ENCODE measurements at regions not wholly inside any gene's neighbourhood (a gene's known extent, or its start where the extent isn't known, plus 50 kb on each side); places are given as distances from the start of the nearest gene placed in this dataset.
"Not testable (repeated sequence)": the region's sequence is repeated elsewhere in the genome, so short reads cannot be mapped to it uniquely, and the experiment has no call there.

GRCh38 chr10:21449288-21449966, 76.1 kb downstream of the SKIDA1 start:
- Histone ChIP-seq H2BK5ac (ENCODE audit: low read length) (no peak overlapping the region), H4K91ac (ENCODE audit: low read depth, low read length, poor library complexity) (no peak overlapping the region), H3K9me3 (replicated peaks in 1 of 2; ENCODE audit: control insufficient read depth in 2 of 2, insufficient read depth in 1 of 2, low read depth in 1 of 2, low read length in 2 of 2) (no peaks in the 10 kb centered on the region), H3K36me3 (replicated peaks in 1 of 2; ENCODE audit: control insufficient read depth in 2 of 2, insufficient read depth in 2 of 2, low read length in 2 of 2) (no peaks in the 10 kb centered on the region), H3K18ac (ENCODE audit: low read length) (no peak overlapping the region), H3K4me2 (ENCODE audit: insufficient read depth, low read length, poor library complexity, severe bottlenecking) (no peak overlapping the region), H4K8ac (ENCODE audit: low read depth, low read length) (no peak overlapping the region), H3K4ac (ENCODE audit: low read length) (no peak overlapping the region), H2AFZ (ENCODE audit: low read length) (no peak overlapping the region), H3K4me3 (ENCODE audit: low read length in 2 of 2) (no peak overlapping the region), H2AK5ac (ENCODE audit: low read depth, low read length) (no peak overlapping the region), H3K27ac (replicated peaks; ENCODE audit: low read length) (no peak overlapping the region), H2BK12ac (ENCODE audit: low read length) (no peak overlapping the region), H3K4me1 (ENCODE audit: control insufficient read depth in 2 of 2, insufficient read depth in 1 of 2, low read depth in 1 of 2, low read length in 2 of 2) (peaks cover 0 to 3% of the 10 kb centered on the region in 2 donors), H2BK15ac (ENCODE audit: low read length) (no peak overlapping the region), H3K9ac (ENCODE audit: low read depth, low read length, poor library complexity) (no peak overlapping the region), H3K23ac (ENCODE audit: low read depth, low read length, poor library complexity) (no peak overlapping the region), H3K79me1 (ENCODE audit: low read depth, low read length) (no peaks in the 10 kb centered on the region), H3K14ac (ENCODE audit: low read length) (no peak overlapping the region), H2BK120ac (ENCODE audit: low read depth, low read length) (no peak overlapping the region), H3K27me3 (ENCODE audit: control insufficient read depth in 3 of 3, insufficient read depth in 3 of 3, low read depth in 1 of 3, low read length in 3 of 3) (no peaks in the 10 kb centered on the region)
- DNase-seq (ENCODE audit: low spot score) = no peak
- WGBS, 2 donors (ENCODE audit: extremely low coverage in 2 of 2, insufficient read length in 2 of 2, insufficient replicate concordance in 1 of 2) = no CpG with 5 or more reads among the region's 8 CpGs

- Histone ChIP-seq H4K91ac (ENCODE audit: low read depth, low read length, poor library complexity) (no peak overlapping the region), H3K9me3 (replicated peaks in 1 of 2; ENCODE audit: control insufficient read depth in 2 of 2, insufficient read depth in 1 of 2, low read depth in 1 of 2, low read length in 2 of 2) (no peaks in the 10 kb centered on the region), H2BK12ac (ENCODE audit: low read length) (no peak overlapping the region), H2BK5ac (ENCODE audit: low read length) (no peak overlapping the region), H2AK5ac (ENCODE audit: low read depth, low read length) (no peak overlapping the region), H3K9ac (ENCODE audit: low read depth, low read length, poor library complexity) (no peak overlapping the region), H3K4me1 (ENCODE audit: control insufficient read depth in 2 of 2, insufficient read depth in 1 of 2, low read depth in 1 of 2, low read length in 2 of 2) (peaks cover 0 to 3% of the 10 kb centered on the region in 2 donors), H3K4me3 (ENCODE audit: low read length in 2 of 2) (no peak overlapping the region), H3K79me1 (ENCODE audit: low read depth, low read length) (no peaks in the 10 kb centered on the region), H3K4me2 (ENCODE audit: insufficient read depth, low read length, poor library complexity, severe bottlenecking) (no peak overlapping the region), H3K27ac (replicated peaks; ENCODE audit: low read length) (no peak overlapping the region), H3K4ac (ENCODE audit: low read length) (no peak overlapping the region), H2AFZ (ENCODE audit: low read length) (peak overlapping the region; percentile 5), H2BK120ac (ENCODE audit: low read depth, low read length) (no peak overlapping the region), H3K18ac (ENCODE audit: low read length) (no peak overlapping the region), H3K36me3 (replicated peaks in 1 of 2; ENCODE audit: control insufficient read depth in 2 of 2, insufficient read depth in 2 of 2, low read length in 2 of 2) (no peaks in the 10 kb centered on the region), H3K27me3 (ENCODE audit: control insufficient read depth in 3 of 3, insufficient read depth in 3 of 3, low read depth in 1 of 3, low read length in 3 of 3) (no peaks in the 10 kb centered on the region), H3K14ac (ENCODE audit: low read length) (no peak overlapping the region), H4K8ac (ENCODE audit: low read depth, low read length) (no peak overlapping the region), H2BK15ac (ENCODE audit: low read length) (no peak overlapping the region), H3K23ac (ENCODE audit: low read depth, low read length, poor library complexity) (no peak overlapping the region)
- no peak for DNase-seq (ENCODE audit: low spot score)
- no CpG with 5 or more reads among the region's 1 CpG for WGBS, 2 donors (ENCODE audit: extremely low coverage in 2 of 2, insufficient read length in 2 of 2, insufficient replicate concordance in 1 of 2)
Measured at GRCh38 chr10:21445163-21445562, 80.3 kb downstream of the SKIDA1 start.

DNA sequence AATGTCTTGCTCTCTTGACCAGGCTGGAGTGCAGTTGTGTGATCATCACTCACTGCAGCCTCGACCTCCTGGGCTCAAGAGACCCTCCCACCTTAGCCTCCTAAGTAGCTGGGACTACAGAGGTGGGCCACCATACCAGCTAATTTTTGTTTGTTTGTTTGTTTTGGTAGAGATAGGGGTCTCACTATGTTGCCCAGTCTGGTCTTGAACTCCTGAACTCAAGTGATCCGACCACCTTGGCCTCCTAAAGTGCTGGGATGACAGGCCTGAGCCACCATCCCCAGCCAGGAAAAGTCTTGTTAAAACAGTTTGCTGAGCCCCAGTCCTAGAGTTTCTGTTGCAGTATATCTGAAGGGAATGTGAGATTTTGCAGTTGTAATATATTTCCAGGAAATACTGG, 83.9 kb downstream of the SKIDA1 start:
- no peak overlapping the region for H3K4me2 ChIP-seq (ENCODE audit: insufficient read depth, low read length, poor library complexity, severe bottlenecking)
- H3K79me1 ChIP-seq (ENCODE audit: low read depth, low read length) = no peaks in the 10 kb centered on the region
- no peak overlapping the region for H3K23ac ChIP-seq (ENCODE audit: low read depth, low read length, poor library complexity)
- no peak overlapping the region for H3K18ac ChIP-seq (ENCODE audit: low read length)
- H2AFZ ChIP-seq (ENCODE audit: low read length) = no peak overlapping the region
- H3K4me3 ChIP-seq (ENCODE audit: low read length in 2 of 2) = no peak overlapping the region
- H3K27me3 ChIP-seq (ENCODE audit: control insufficient read depth in 3 of 3, insufficient read depth in 3 of 3, low read depth in 1 of 3, low read length in 3 of 3) = no peaks in the 10 kb centered on the region
- no peak overlapping the region for H3K4ac ChIP-seq (ENCODE audit: low read length)
- no peak overlapping the region for H2AK5ac ChIP-seq (ENCODE audit: low read depth, low read length)
- no peaks in the 10 kb centered on the region for H3K36me3 ChIP-seq (replicated peaks in 1 of 2; ENCODE audit: control insufficient read depth in 2 of 2, insufficient read depth in 2 of 2, low read length in 2 of 2)
- no peak overlapping the region for H3K27ac ChIP-seq (replicated peaks; ENCODE audit: low read length)
- DNase-seq (ENCODE audit: low spot score) = no peak
- H2BK120ac ChIP-seq (ENCODE audit: low read depth, low read length) = no peak overlapping the region
- H2BK15ac ChIP-seq (ENCODE audit: low read length) = no peak overlapping the region
- H3K4me1 ChIP-seq (ENCODE audit: control insufficient read depth in 2 of 2, insufficient read depth in 1 of 2, low read depth in 1 of 2, low read length in 2 of 2) = peaks cover 0 to 3% of the 10 kb centered on the region in 2 donors
- H2BK5ac ChIP-seq (ENCODE audit: low read length) = no peak overlapping the region
- no peak overlapping the region for H3K9ac ChIP-seq (ENCODE audit: low read depth, low read length, poor library complexity)
- H2BK12ac ChIP-seq (ENCODE audit: low read length) = no peak overlapping the region
- H3K14ac ChIP-seq (ENCODE audit: low read length) = no peak overlapping the region
- no peaks in the 10 kb centered on the region for H3K9me3 ChIP-seq (replicated peaks in 1 of 2; ENCODE audit: control insufficient read depth in 2 of 2, insufficient read depth in 1 of 2, low read depth in 1 of 2, low read length in 2 of 2)
- no peak overlapping the region for H4K8ac ChIP-seq (ENCODE audit: low read depth, low read length)
- WGBS, 2 donors (ENCODE audit: extremely low coverage in 2 of 2, insufficient read length in 2 of 2, insufficient replicate concordance in 1 of 2) = no CpG with 5 or more reads among the region's 2 CpGs
- no peak overlapping the region for H4K91ac ChIP-seq (ENCODE audit: low read depth, low read length, poor library complexity)

GRCh38 chr10:21438914-21439313, 86.6 kb downstream of the SKIDA1 start:
- H2BK12ac ChIP-seq (ENCODE audit: low read length); H3K27ac ChIP-seq (replicated peaks; ENCODE audit: low read length); H3K18ac ChIP-seq (ENCODE audit: low read length); H3K9me3 ChIP-seq (replicated peaks in 1 of 2; ENCODE audit: control insufficient read depth in 2 of 2, insufficient read depth in 1 of 2, low read depth in 1 of 2, low read length in 2 of 2); H3K36me3 ChIP-seq (replicated peaks in 1 of 2; ENCODE audit: control insufficient read depth in 2 of 2, insufficient read depth in 2 of 2, low read length in 2 of 2); H2BK15ac ChIP-seq (ENCODE audit: low read length); H3K4me3 ChIP-seq (ENCODE audit: low read length in 2 of 2); H2BK5ac ChIP-seq (ENCODE audit: low read length); H3K23ac ChIP-seq (ENCODE audit: low read depth, low read length, poor library complexity); H2AFZ ChIP-seq (ENCODE audit: low read length); H3K9ac ChIP-seq (ENCODE audit: low read depth, low read length, poor library complexity); DNase-seq (ENCODE audit: low spot score); H3K4me2 ChIP-seq (ENCODE audit: insufficient read depth, low read length, poor library complexity, severe bottlenecking); H4K91ac ChIP-seq (ENCODE audit: low read depth, low read length, poor library complexity); H3K14ac ChIP-seq (ENCODE audit: low read length); H3K27me3 ChIP-seq (ENCODE audit: control insufficient read depth in 3 of 3, insufficient read depth in 3 of 3, low read depth in 1 of 3, low read length in 3 of 3); H2BK120ac ChIP-seq (ENCODE audit: low read depth, low read length); H3K4me1 ChIP-seq (ENCODE audit: control insufficient read depth in 2 of 2, insufficient read depth in 1 of 2, low read depth in 1 of 2, low read length in 2 of 2); H2AK5ac ChIP-seq (ENCODE audit: low read depth, low read length); H4K8ac ChIP-seq (ENCODE audit: low read depth, low read length); H3K4ac ChIP-seq (ENCODE audit: low read length); H3K79me1 ChIP-seq (ENCODE audit: low read depth, low read length): not testable (repeated sequence)
- WGBS, 2 donors (ENCODE audit: extremely low coverage in 2 of 2, insufficient read length in 2 of 2, insufficient replicate concordance in 1 of 2) = no CpG with 5 or more reads among the region's 10 CpGs

All from neuronal stem cell (in vitro differentiated cells).